SK-N-SH (cell line): ENCODE measurements at regions not wholly inside any gene's neighbourhood (a gene's known extent, or its start where the extent isn't known, plus 50 kb on each side); places are given as distances from the start of the nearest gene placed in this dataset.

Experiments
- CTCF ChIA-PET: fragments of 300-600, 350-600 bp; formaldehyde crosslinking; extraction: SDS; loops from one replicate; lab custom pipeline; 2021; lab: Yijun Ruan, JAX
- POLR2A ChIA-PET: fragments of 350-600 bp; sonication (Branson Sonifier 250); formaldehyde crosslinking; extraction: SDS; loops from one replicate; lab custom pipeline; 2020; ENCODE audit warnings: antibody characterized with exemption, inconsistent platforms; lab: Yijun Ruan, JAX
- DNase-seq: peaks from one replicate; pipeline ENCODE4 v3.0.0; 2012
- H2AFZ ChIP-seq: fragments of 200-600 bp; sonication (generic); 2 replicates; pipeline ENCODE4 v1.8.1; 2016; ENCODE audit warnings: antibody characterized with exemption, mild to moderate bottlenecking, low read depth
- H3F3A ChIP-seq: fragments of 200-600 bp; sonication (generic); replicated peaks from 2 replicates; pipeline ENCODE3; 2016; ENCODE audit warnings: antibody characterized with exemption, mild to moderate bottlenecking; ENCODE audit not compliant: insufficient read depth
- H3K27ac ChIP-seq, 2 experiments: fragments of 200-500 bp in 1 of 2; fragments of 200-600 bp in 1 of 2; sonication (Bioruptor generic) in 1 of 2; sonication (generic), shearing (Covaris generic) in 1 of 2; 2 replicates each; pipeline versions ENCODE4 v1.5.1 to v1.6.1; 2014 to 2016; ENCODE audit warnings: low read depth in 2 of 2, inconsistent platforms in 1 of 2, low read length in 1 of 2, mild to moderate bottlenecking in 1 of 2, mixed read lengths in 1 of 2
- H3K27me3 ChIP-seq: fragments of 200-600 bp; sonication (generic), shearing (Covaris generic); 2 replicates; pipeline ENCODE4 v1.6.1; 2016; ENCODE audit warnings: mixed run types; ENCODE audit not compliant: insufficient read depth
- H3K36me3 ChIP-seq, 2 experiments: fragments of 200-500 bp in 1 of 2; fragments of 200-600 bp in 1 of 2; sonication (Bioruptor generic) in 1 of 2; sonication (generic) in 1 of 2; replicated peaks in 1 of 2; 2 replicates each; pipeline versions ENCODE3 to v1.5.1; 2014 to 2016; ENCODE audit warnings: low read length in 1 of 2, mild to moderate bottlenecking in 1 of 2; ENCODE audit not compliant: insufficient read depth in 2 of 2, control insufficient read depth in 1 of 2
- H3K4me1 ChIP-seq, 2 experiments: fragments of 200-500 bp in 1 of 2; fragments of 200-600 bp in 1 of 2; sonication (Bioruptor generic) in 1 of 2; sonication (generic), shearing (Covaris generic) in 1 of 2; 2 replicates each; pipeline versions ENCODE4 v1.5.1 to v1.6.1; 2014 to 2016; ENCODE audit warnings: low read depth in 1 of 2, low read length in 1 of 2, mixed run types in 1 of 2; ENCODE audit not compliant: insufficient read depth in 2 of 2, control insufficient read depth in 1 of 2
- H3K4me2 ChIP-seq: fragments of 200-600 bp; sonication (generic), shearing (Covaris generic); 2 replicates; pipeline ENCODE4 v1.6.1; 2017; ENCODE audit warnings: mixed run types
- H3K4me3 ChIP-seq, 2 experiments: fragments of 200-500 bp in 1 of 2; fragments of 200-600 bp in 1 of 2; sonication (Bioruptor generic) in 1 of 2; sonication (generic), shearing (Covaris generic) in 1 of 2; 2 replicates each; pipeline versions ENCODE4 v1.5.1 to v1.8.1; 2014 to 2016; ENCODE audit warnings: low read depth in 2 of 2, inconsistent platforms in 1 of 2, low read length in 1 of 2, mild to moderate bottlenecking in 1 of 2, mixed read lengths in 1 of 2, moderate library complexity in 1 of 2
- H3K79me2 ChIP-seq: fragments of 200-600 bp; sonication (generic); 2 replicates; pipeline ENCODE4 v1.8.1; 2017; ENCODE audit warnings: mild to moderate bottlenecking; ENCODE audit not compliant: insufficient read depth
- H3K9ac ChIP-seq: fragments of 200-600 bp; sonication (generic); 2 replicates; pipeline ENCODE4 v1.6.1; 2017; ENCODE audit warnings: mixed run types
- H3K9me2 ChIP-seq: fragments of 200-600 bp; sonication (generic); 2 replicates; pipeline ENCODE4 v1.6.1; 2017; ENCODE audit warnings: mixed run types
- H3K9me3 ChIP-seq: fragments of 200-600 bp; sonication (generic); 2 replicates; pipeline ENCODE4 v1.6.1; 2017; ENCODE audit warnings: mixed run types, mild to moderate bottlenecking, moderate library complexity
- H4K20me1 ChIP-seq: fragments of 200-600 bp; sonication (generic); 2 replicates; pipeline ENCODE4 v1.6.1; 2017; ENCODE audit warnings: mild to moderate bottlenecking, mixed run types; ENCODE audit not compliant: insufficient read depth
- ELF1 ChIP-seq: IDR thresholded peaks from 2 replicates; pipeline ENCODE4 v1.4.0; 2012
- EP300 ChIP-seq, 2 experiments: IDR thresholded peaks; 2 replicates each; pipeline versions ENCODE4 v1.4.0 to v1.6.1; 2012; ENCODE audit warnings: borderline replicate concordance in 1 of 2, low read depth in 1 of 2, low read length in 1 of 2
- FOXJ3 ChIP-seq: sonication (generic); formaldehyde crosslinking; IDR thresholded peaks from 2 replicates; pipeline ENCODE4 v1.5.1; 2020; ENCODE audit warnings: mild to moderate bottlenecking, missing genetic modification reagents
- JUND ChIP-seq: IDR thresholded peaks from 2 replicates; pipeline ENCODE4 v1.4.0; 2012
- NFIC ChIP-seq: IDR thresholded peaks from 2 replicates; pipeline ENCODE4 v1.4.0; 2012; ENCODE audit warnings: borderline replicate concordance
- POLR2AphosphoS5 ChIP-seq: IDR thresholded peaks from 2 replicates; pipeline ENCODE4 v1.6.1; 2012; ENCODE audit warnings: low read depth, low read length
- RCOR1 ChIP-seq: fragments of 150-350 bp; IDR thresholded peaks from 2 replicates; pipeline ENCODE4 v1.6.1; 2017; ENCODE audit warnings: antibody characterized with exemption, low read length
- SIN3A ChIP-seq: IDR thresholded peaks from 2 replicates; pipeline ENCODE4 v1.6.1; 2012; ENCODE audit warnings: low read depth, mild to moderate bottlenecking, low read length, moderate library complexity, borderline replicate concordance
- TAF1 ChIP-seq: IDR thresholded peaks from 2 replicates; pipeline ENCODE4 v1.6.1; 2012; ENCODE audit warnings: low read depth, mild to moderate bottlenecking, low read length, moderate library complexity, borderline replicate concordance
- TEAD4 ChIP-seq: IDR thresholded peaks from 2 replicates; pipeline ENCODE4 v1.4.0; 2012; ENCODE audit warnings: mild to moderate bottlenecking, borderline replicate concordance; ENCODE audit not compliant: insufficient read depth
- WGBS: methylation state at CpG from one replicate; pipeline ENCODE4 v1.1.6; 2017; ENCODE audit warnings: low lambda C conversion rate; 5-methylcytosine and 5-hydroxymethylcytosine counted together
- TF ChIP-seq, protein P1 (sequence below): IDR thresholded peaks from 2 replicates; pipeline ENCODE4 v1.4.0; 2012; ENCODE audit warnings: low read depth
- TF ChIP-seq, protein P2 (sequence below): IDR thresholded peaks from 2 replicates; pipeline ENCODE4 v1.6.1; 2012; ENCODE audit warnings: mild to moderate bottlenecking, low read depth, low read length, moderate library complexity
- TF ChIP-seq, protein P3 (sequence below): fragments of 150-350 bp; IDR thresholded peaks from 2 replicates; pipeline ENCODE4 v1.6.1; 2017; ENCODE audit warnings: antibody characterized with exemption, low read length, low read depth, borderline replicate concordance

DNA sequence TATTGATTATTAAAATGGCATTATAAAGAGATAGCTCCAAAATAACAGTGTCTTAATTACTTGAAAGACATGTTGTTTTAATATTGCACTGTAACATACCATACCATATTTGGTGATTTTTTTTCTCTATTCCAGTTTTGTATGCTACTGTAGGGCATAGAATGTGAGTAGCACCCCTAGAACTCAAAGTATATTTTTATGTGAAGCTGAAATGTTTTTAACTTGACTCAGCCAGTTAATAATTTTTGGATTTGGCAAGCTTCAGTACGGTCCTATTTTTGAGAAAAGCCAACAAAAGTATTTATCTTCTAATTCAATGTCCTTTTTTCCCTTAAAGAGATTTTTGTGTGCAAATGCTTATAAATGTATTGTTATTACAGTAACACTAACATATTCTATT lies 593.8 kb downstream of the USP25 start:
- no peak overlapping the region for H3K9ac ChIP-seq
- TF ChIP-seq, protein P1, sequence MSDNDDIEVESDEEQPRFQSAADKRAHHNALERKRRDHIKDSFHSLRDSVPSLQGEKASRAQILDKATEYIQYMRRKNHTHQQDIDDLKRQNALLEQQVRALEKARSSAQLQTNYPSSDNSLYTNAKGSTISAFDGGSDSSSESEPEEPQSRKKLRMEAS, result no peak
- TF ChIP-seq, protein P2, sequence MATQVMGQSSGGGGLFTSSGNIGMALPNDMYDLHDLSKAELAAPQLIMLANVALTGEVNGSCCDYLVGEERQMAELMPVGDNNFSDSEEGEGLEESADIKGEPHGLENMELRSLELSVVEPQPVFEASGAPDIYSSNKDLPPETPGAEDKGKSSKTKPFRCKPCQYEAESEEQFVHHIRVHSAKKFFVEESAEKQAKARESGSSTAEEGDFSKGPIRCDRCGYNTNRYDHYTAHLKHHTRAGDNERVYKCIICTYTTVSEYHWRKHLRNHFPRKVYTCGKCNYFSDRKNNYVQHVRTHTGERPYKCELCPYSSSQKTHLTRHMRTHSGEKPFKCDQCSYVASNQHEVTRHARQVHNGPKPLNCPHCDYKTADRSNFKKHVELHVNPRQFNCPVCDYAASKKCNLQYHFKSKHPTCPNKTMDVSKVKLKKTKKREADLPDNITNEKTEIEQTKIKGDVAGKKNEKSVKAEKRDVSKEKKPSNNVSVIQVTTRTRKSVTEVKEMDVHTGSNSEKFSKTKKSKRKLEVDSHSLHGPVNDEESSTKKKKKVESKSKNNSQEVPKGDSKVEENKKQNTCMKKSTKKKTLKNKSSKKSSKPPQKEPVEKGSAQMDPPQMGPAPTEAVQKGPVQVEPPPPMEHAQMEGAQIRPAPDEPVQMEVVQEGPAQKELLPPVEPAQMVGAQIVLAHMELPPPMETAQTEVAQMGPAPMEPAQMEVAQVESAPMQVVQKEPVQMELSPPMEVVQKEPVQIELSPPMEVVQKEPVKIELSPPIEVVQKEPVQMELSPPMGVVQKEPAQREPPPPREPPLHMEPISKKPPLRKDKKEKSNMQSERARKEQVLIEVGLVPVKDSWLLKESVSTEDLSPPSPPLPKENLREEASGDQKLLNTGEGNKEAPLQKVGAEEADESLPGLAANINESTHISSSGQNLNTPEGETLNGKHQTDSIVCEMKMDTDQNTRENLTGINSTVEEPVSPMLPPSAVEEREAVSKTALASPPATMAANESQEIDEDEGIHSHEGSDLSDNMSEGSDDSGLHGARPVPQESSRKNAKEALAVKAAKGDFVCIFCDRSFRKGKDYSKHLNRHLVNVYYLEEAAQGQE, result no peak
- TF ChIP-seq POLR2AphosphoS5 (no peak), TEAD4 (no peak), NFIC (no peak), TAF1 (no peak)
- no peaks in the 10 kb centered on the region for H3K79me2 ChIP-seq
- H3K4me3 ChIP-seq, result no peak overlapping the region
- H3F3A ChIP-seq, result no peaks in the 10 kb centered on the region
- no peaks in the 10 kb centered on the region for H3K36me3 ChIP-seq
- H2AFZ ChIP-seq, result no peak overlapping the region
- ChIA-PET CTCF (interaction anchor here (1.0 kb wide), 1 partner anchor 22 kb away, joined by 3 read pairs; no protein-coding TSS in a partner anchor), POLR2A (no interaction called here)
- H3K27ac ChIP-seq, result no peak overlapping the region
- no peaks in the 10 kb centered on the region for H3K4me1 ChIP-seq
- H3K4me2 ChIP-seq, result no peak overlapping the region
- no peaks in the 10 kb centered on the region for H3K9me3 ChIP-seq
- no peaks in the 10 kb centered on the region for H3K27me3 ChIP-seq
- WGBS, result 32% methylated on average over 1 of the region's 1 CpG
- H3K9me2 ChIP-seq, result no peaks in the 10 kb centered on the region
- DNase-seq, result no peak
- H4K20me1 ChIP-seq, result no peaks in the 10 kb centered on the region

DNA sequence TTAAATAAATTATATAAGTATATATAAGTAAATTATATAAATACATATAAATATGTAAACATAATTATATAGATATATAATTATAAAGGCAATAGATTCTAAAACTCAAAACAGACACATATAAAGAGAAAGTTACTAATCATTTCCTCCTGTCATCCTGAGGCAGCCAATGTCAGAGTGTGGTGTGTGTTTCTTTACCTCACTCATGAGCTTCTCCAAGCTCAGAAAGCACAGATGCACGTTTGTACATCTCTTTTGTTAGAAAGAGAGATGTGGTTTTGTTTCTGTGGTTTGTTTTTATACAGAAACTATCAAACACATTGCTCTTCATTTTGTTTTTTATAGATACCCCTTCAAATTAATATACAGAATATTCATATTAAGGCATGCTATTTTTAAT lies 594.8 kb downstream of the USP25 start:
- Histone ChIP-seq H3F3A (no peaks in the 10 kb centered on the region), H3K9me3 (no peaks in the 10 kb centered on the region), H4K20me1 (no peaks in the 10 kb centered on the region), H3K9me2 (no peaks in the 10 kb centered on the region), H3K4me3 (no peak overlapping the region), H3K9ac (no peak overlapping the region), H2AFZ (no peak overlapping the region), H3K79me2 (no peaks in the 10 kb centered on the region), H3K27me3 (no peaks in the 10 kb centered on the region), H3K27ac (no peak overlapping the region), H3K4me2 (no peak overlapping the region), H3K4me1 (no peaks in the 10 kb centered on the region), H3K36me3 (no peaks in the 10 kb centered on the region)
- ChIA-PET POLR2A (no interaction called here), CTCF (no interaction called here)
- no peak for TF ChIP-seq RCOR1
- no peak for TF ChIP-seq TEAD4
- TF ChIP-seq JUND, result no peak
- no peak for TF ChIP-seq SIN3A
- no peak for TF ChIP-seq ELF1
- TF ChIP-seq FOXJ3 (CRISPR knock-in tag), result no peak
- TF ChIP-seq, protein P3, sequence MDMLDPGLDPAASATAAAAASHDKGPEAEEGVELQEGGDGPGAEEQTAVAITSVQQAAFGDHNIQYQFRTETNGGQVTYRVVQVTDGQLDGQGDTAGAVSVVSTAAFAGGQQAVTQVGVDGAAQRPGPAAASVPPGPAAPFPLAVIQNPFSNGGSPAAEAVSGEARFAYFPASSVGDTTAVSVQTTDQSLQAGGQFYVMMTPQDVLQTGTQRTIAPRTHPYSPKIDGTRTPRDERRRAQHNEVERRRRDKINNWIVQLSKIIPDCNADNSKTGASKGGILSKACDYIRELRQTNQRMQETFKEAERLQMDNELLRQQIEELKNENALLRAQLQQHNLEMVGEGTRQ, result no peak
- no peak for TF ChIP-seq EP300 (IDR thresholded peaks at IDR 0.05; ENCODE audit: borderline replicate concordance in 1 of 2, low read depth in 1 of 2, low read length in 1 of 2)
- 4% methylated on average over 1 of the region's 1 CpG for WGBS
- no peak for DNase-seq
